ENCODE measurements at regions not wholly inside any gene's neighbourhood (a gene's known extent, or its start where the extent isn't known, plus 50 kb on each side); places are given as distances from the start of the nearest gene placed in this dataset.
"Not testable (repeated sequence)": the region's sequence is repeated elsewhere in the genome, so short reads cannot be mapped to it uniquely, and the experiment has no call there.

- H3K4me3 ChIP-seq (ENCODE audit: low read depth, low read length), result no peak overlapping the region
- in situ Hi-C loops (cut with HindIII; ENCODE audit: low pct_ligation_motif_present, low sequenced_read_pairs), result no loop called here
- no peak overlapping the region for H3K27ac ChIP-seq
- H3K36me3 ChIP-seq (replicated peaks), result no peaks in the 10 kb centered on the region
- DNase-seq, result no peak
- H3K27me3 ChIP-seq (replicated peaks), result peaks cover 2% of the 10 kb centered on the region
- TF ChIP-seq CTCF (IDR thresholded peaks at IDR 0.05; ENCODE audit: low read depth, low read length, missing control alignments), result no peak
Observed at GRCh38 chr20:48404598-48404997, 423.2 kb downstream of the PREX1 start.

GRCh38 chr20:48403167-48403761 is 424.5 kb downstream of the PREX1 start:
- in situ Hi-C loops (cut with HindIII; ENCODE audit: low pct_ligation_motif_present, low sequenced_read_pairs), result no loop called here
- no peaks in the 10 kb centered on the region for H3K36me3 ChIP-seq (replicated peaks)
- no peak for TF ChIP-seq CTCF (IDR thresholded peaks at IDR 0.05; ENCODE audit: low read depth, low read length, missing control alignments)
- peaks cover 2% of the 10 kb centered on the region for H3K27me3 ChIP-seq (replicated peaks)
- no peak overlapping the region for H3K4me3 ChIP-seq (ENCODE audit: low read depth, low read length)
- H3K27ac ChIP-seq, result no peak overlapping the region
- DNase-seq, result no peak

- Histone ChIP-seq H3K36me3 (replicated peaks) (no peaks in the 10 kb centered on the region), H3K27ac (no peak overlapping the region), H3K27me3 (replicated peaks) (peaks cover 2% of the 10 kb centered on the region), H3K4me3 (ENCODE audit: low read depth, low read length) (no peak overlapping the region)
- in situ Hi-C loops (cut with HindIII; ENCODE audit: low pct_ligation_motif_present, low sequenced_read_pairs), result no loop called here
- no peak for DNase-seq
- TF ChIP-seq CTCF (IDR thresholded peaks at IDR 0.05; ENCODE audit: low read depth, low read length, missing control alignments), result no peak
Observed at GRCh38 chr20:48401359-48401758, 426.4 kb downstream of the PREX1 start.

GRCh38 chr20:48400009-48400408 is 427.8 kb downstream of the PREX1 start:
- Histone ChIP-seq H3K27me3 (replicated peaks) (peaks cover 2% of the 10 kb centered on the region), H3K27ac (no peak overlapping the region), H3K36me3 (replicated peaks) (no peaks in the 10 kb centered on the region), H3K4me3 (ENCODE audit: low read depth, low read length) (no peak overlapping the region)
- TF ChIP-seq CTCF (IDR thresholded peaks at IDR 0.05; ENCODE audit: low read depth, low read length, missing control alignments), result no peak
- in situ Hi-C loops (cut with HindIII; ENCODE audit: low pct_ligation_motif_present, low sequenced_read_pairs), result no loop called here
- no peak for DNase-seq

GRCh38 chr20:48398506-48399449 is 429.0 kb downstream of the PREX1 start:
- Histone ChIP-seq H3K36me3 (replicated peaks) (no peaks in the 10 kb centered on the region), H3K27ac (no peak overlapping the region), H3K4me3 (ENCODE audit: low read depth, low read length) (no peak overlapping the region), H3K27me3 (replicated peaks) (peaks cover 2% of the 10 kb centered on the region)
- in situ Hi-C loops (cut with HindIII; ENCODE audit: low pct_ligation_motif_present, low sequenced_read_pairs), result no loop called here
- no peak for TF ChIP-seq CTCF (IDR thresholded peaks at IDR 0.05; ENCODE audit: low read depth, low read length, missing control alignments)
- no peak for DNase-seq

GRCh38 chr20:48396981-48397861 is 430.6 kb downstream of the PREX1 start:
- H3K4me3 ChIP-seq (ENCODE audit: low read depth, low read length); H3K36me3 ChIP-seq (replicated peaks); in situ Hi-C loops (cut with HindIII; ENCODE audit: low pct_ligation_motif_present, low sequenced_read_pairs); H3K27ac ChIP-seq; H3K27me3 ChIP-seq (replicated peaks); DNase-seq: not testable (repeated sequence)

All from brain microvascular endothelial cell (primary cell).